ENCODE measurements at regions not wholly inside any gene's neighbourhood (a gene's known extent, or its start where the extent isn't known, plus 50 kb on each side); places are given as distances from the start of the nearest gene placed in this dataset.

DNA sequence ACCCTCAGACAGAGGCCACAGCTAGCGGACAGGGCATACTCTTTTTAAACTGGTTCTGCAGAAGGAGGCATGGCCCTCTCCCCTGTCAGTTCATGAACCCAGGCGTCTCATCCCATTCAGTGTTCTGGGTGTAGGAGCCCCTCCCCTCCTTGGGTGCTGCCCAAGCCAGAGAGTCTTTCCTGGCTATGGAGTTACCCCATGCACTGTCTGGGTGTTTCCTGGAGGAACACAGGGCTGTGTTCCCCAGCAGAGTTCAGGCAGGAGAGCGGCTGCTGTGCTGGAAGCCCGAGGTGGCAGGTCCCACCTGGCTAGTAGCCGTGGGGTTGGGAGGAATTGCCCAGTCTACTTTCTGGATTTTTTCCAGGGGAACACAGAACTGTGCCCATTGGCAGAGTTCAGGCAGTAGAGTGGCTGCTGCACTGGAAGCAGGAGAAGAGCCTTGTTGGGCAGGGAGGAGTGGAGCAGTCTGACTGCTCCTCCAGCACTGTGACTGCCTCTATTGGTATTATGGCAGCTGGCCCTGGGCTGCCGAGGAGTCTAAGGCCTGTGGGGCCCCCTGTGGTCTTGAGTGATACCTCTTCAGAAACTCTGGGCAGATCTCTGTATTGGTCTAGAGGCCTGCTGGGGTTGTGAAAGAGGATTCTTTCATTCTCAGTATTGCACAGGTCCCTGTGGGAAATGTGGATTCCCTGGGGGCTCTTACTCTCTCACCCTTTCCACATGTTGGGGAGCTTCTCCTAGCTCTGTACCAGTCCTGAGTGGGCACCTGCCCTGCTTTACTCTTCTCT, 168.3 kb downstream of the PCDH20 start (continued):
- TF ChIP-seq, protein P1, sequence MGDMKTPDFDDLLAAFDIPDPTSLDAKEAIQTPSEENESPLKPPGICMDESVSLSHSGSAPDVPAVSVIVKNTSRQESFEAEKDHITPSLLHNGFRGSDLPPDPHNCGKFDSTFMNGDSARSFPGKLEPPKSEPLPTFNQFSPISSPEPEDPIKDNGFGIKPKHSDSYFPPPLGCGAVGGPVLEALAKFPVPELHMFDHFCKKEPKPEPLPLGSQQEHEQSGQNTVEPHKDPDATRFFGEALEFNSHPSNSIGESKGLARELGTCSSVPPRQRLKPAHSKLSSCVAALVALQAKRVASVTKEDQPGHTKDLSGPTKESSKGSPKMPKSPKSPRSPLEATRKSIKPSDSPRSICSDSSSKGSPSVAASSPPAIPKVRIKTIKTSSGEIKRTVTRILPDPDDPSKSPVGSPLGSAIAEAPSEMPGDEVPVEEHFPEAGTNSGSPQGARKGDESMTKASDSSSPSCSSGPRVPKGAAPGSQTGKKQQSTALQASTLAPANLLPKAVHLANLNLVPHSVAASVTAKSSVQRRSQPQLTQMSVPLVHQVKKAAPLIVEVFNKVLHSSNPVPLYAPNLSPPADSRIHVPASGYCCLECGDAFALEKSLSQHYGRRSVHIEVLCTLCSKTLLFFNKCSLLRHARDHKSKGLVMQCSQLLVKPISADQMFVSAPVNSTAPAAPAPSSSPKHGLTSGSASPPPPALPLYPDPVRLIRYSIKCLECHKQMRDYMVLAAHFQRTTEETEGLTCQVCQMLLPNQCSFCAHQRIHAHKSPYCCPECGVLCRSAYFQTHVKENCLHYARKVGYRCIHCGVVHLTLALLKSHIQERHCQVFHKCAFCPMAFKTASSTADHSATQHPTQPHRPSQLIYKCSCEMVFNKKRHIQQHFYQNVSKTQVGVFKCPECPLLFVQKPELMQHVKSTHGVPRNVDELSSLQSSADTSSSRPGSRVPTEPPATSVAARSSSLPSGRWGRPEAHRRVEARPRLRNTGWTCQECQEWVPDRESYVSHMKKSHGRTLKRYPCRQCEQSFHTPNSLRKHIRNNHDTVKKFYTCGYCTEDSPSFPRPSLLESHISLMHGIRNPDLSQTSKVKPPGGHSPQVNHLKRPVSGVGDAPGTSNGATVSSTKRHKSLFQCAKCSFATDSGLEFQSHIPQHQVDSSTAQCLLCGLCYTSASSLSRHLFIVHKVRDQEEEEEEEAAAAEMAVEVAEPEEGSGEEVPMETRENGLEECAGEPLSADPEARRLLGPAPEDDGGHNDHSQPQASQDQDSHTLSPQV (IDR thresholded peaks at IDR 0.05), result no peak
- TF ChIP-seq, protein P2, sequence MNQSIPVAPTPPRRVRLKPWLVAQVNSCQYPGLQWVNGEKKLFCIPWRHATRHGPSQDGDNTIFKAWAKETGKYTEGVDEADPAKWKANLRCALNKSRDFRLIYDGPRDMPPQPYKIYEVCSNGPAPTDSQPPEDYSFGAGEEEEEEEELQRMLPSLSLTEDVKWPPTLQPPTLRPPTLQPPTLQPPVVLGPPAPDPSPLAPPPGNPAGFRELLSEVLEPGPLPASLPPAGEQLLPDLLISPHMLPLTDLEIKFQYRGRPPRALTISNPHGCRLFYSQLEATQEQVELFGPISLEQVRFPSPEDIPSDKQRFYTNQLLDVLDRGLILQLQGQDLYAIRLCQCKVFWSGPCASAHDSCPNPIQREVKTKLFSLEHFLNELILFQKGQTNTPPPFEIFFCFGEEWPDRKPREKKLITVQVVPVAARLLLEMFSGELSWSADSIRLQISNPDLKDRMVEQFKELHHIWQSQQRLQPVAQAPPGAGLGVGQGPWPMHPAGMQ (IDR thresholded peaks at IDR 0.05; ENCODE audit: borderline replicate concordance), result no peak
- TF ChIP-seq EED (IDR thresholded peaks at IDR 0.05; ENCODE audit: low read depth) (no peak; the same call in 1 of the 2 replicates), NR2C2 (IDR thresholded peaks at IDR 0.05; ENCODE audit: borderline replicate concordance, control insufficient read depth, insufficient read length, low read depth) (no peak), CBX5 (IDR thresholded peaks at IDR 0.05; ENCODE audit: low read depth) (no peak), ASH2L (IDR thresholded peaks at IDR 0.05; ENCODE audit: borderline replicate concordance, low read depth) (no peak), ATF7 (IDR thresholded peaks at IDR 0.05; ENCODE audit: low read depth) (peak; percentile 50; the same call in 1 of the 2 replicates), TAF1 (IDR thresholded peaks at IDR 0.05; ENCODE audit: borderline replicate concordance, low read depth, low read length) (no peak), NFYA (IDR thresholded peaks at IDR 0.05; ENCODE audit: borderline replicate concordance, low read depth, low read length) (no peak), EP300 (IDR thresholded peaks at IDR 0.05; ENCODE audit: borderline replicate concordance in 1 of 2, control insufficient read depth in 1 of 2, low read depth in 2 of 2, low read length in 2 of 2) (0 out of 4 replicates have a peak, but pooled peaks have one; percentile 12 to 40), BCL11A (IDR thresholded peaks at IDR 0.05; ENCODE audit: low read depth, low read length) (peak; percentile 52; the same call in 1 of the 2 replicates), FOXM1 (IDR thresholded peaks at IDR 0.05; ENCODE audit: low read depth, low read length) (peak; percentile 35; the same call in 1 of the 2 replicates), ZNF622 (IDR thresholded peaks at IDR 0.05) (no peak), CREM (IDR thresholded peaks at IDR 0.05; ENCODE audit: low read depth) (no peak), RB1 (IDR thresholded peaks at IDR 0.05; ENCODE audit: borderline replicate concordance) (peak; percentile 96; the same call in 1 of the 2 replicates), SMC3 (IDR thresholded peaks at IDR 0.05; ENCODE audit: borderline replicate concordance, low read length) (peak; percentile 60; the same call in 1 of the 2 replicates)
- TF ChIP-seq, protein P3, sequence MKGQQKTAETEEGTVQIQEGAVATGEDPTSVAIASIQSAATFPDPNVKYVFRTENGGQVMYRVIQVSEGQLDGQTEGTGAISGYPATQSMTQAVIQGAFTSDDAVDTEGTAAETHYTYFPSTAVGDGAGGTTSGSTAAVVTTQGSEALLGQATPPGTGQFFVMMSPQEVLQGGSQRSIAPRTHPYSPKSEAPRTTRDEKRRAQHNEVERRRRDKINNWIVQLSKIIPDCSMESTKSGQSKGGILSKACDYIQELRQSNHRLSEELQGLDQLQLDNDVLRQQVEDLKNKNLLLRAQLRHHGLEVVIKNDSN (IDR thresholded peaks at IDR 0.05; ENCODE audit: borderline replicate concordance, extremely low read length, insufficient read depth, low read depth, low read length), result no peak
- TF ChIP-seq, protein P4, sequence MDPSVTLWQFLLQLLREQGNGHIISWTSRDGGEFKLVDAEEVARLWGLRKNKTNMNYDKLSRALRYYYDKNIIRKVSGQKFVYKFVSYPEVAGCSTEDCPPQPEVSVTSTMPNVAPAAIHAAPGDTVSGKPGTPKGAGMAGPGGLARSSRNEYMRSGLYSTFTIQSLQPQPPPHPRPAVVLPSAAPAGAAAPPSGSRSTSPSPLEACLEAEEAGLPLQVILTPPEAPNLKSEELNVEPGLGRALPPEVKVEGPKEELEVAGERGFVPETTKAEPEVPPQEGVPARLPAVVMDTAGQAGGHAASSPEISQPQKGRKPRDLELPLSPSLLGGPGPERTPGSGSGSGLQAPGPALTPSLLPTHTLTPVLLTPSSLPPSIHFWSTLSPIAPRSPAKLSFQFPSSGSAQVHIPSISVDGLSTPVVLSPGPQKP (IDR thresholded peaks at IDR 0.05; ENCODE audit: low read depth, low read length), result no peak
- TF ChIP-seq, protein P5, sequence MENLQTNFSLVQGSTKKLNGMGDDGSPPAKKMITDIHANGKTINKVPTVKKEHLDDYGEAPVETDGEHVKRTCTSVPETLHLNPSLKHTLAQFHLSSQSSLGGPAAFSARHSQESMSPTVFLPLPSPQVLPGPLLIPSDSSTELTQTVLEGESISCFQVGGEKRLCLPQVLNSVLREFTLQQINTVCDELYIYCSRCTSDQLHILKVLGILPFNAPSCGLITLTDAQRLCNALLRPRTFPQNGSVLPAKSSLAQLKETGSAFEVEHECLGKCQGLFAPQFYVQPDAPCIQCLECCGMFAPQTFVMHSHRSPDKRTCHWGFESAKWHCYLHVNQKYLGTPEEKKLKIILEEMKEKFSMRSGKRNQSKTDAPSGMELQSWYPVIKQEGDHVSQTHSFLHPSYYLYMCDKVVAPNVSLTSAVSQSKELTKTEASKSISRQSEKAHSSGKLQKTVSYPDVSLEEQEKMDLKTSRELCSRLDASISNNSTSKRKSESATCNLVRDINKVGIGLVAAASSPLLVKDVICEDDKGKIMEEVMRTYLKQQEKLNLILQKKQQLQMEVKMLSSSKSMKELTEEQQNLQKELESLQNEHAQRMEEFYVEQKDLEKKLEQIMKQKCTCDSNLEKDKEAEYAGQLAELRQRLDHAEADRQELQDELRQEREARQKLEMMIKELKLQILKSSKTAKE (IDR thresholded peaks at IDR 0.05; ENCODE audit: low read depth, poor library complexity, severe bottlenecking), result peak; percentile 55

All from GM12878 (cell line).